HCT116 (cell line): ENCODE measurements at regions not wholly inside any gene's neighbourhood (a gene's known extent, or its start where the extent isn't known, plus 50 kb on each side); places are given as distances from the start of the nearest gene placed in this dataset.

Experiments used
- ATAC-seq: fragments of 200-7000 bp; cut with Tn5 transposase; 2 replicates; pipeline ENCODE4 v1.9.1; 2020; ENCODE audit warnings: mild to moderate bottlenecking, moderate library complexity
- BruUV-seq: library from RNA; stranded (reverse); fragments of 400-500 nt; replicated peaks from 2 replicates; lab custom pipeline; 2021; lab: Mats Ljungman, UMichigan
- CTCF ChIA-PET: fragments of 300-600 bp; sonication (Branson Sonifier 250); formaldehyde crosslinking; loops from one replicate; lab custom pipeline; 2021; ENCODE audit warnings: antibody characterized with exemption; lab: Charles Lee
- POLR2A ChIA-PET: fragments of 300-600, 350-600 bp; sonication (Branson Sonifier 250); formaldehyde crosslinking; loops from one replicate; lab custom pipeline; 2021; ENCODE audit warnings: antibody characterized with exemption; lab: Charles Lee
- RAD21 ChIA-PET, 2 experiments: fragments of 300-600 bp; sonication (Branson Sonifier 250); formaldehyde crosslinking; loops; one replicate each; lab custom pipeline; 2023; ENCODE audit warnings: low total read pairs in 2 of 2; ENCODE audit not compliant: uncharacterized antibody in 2 of 2, unreplicated experiment in 2 of 2, low non-redundant PET in 1 of 2; lab: Charles Lee
- DNase-seq: peaks from one replicate; pipeline ENCODE4 v3.0.0-alpha.2; 2010; ENCODE audit warnings: low read depth, low spot score
- H2AFZ ChIP-seq: fragments of 200-600 bp; shearing (Covaris generic), sonication (generic); 2 replicates; pipeline ENCODE4 v1.6.1; 2017; ENCODE audit warnings: low read depth, mixed run types, mixed read lengths, antibody characterized with exemption, low read length; ENCODE audit not compliant: poor library complexity, severe bottlenecking
- H3K27ac ChIP-seq: 2 replicates; pipeline ENCODE4 v1.5.1; 2012; ENCODE audit warnings: low read depth, low read length
- H3K27me3 ChIP-seq: fragments of 200-600 bp; sonication (generic); 2 replicates; pipeline ENCODE4 v1.6.1; 2016; ENCODE audit warnings: mixed run types, low read length, mixed read lengths; ENCODE audit not compliant: insufficient read depth
- H3K36me3 ChIP-seq, 2 experiments: fragments of 200-500 bp in 1 of 2; fragments of 200-600 bp in 1 of 2; sonication (Bioruptor generic) in 1 of 2; sonication (generic) in 1 of 2; 2 replicates each; pipeline versions ENCODE4 v1.5.1 to v1.6.1; 2014 to 2016; ENCODE audit warnings: low read length in 2 of 2, inconsistent platforms in 1 of 2, mixed read lengths in 1 of 2, mixed run types in 1 of 2; ENCODE audit not compliant: insufficient read depth in 2 of 2, control insufficient read depth in 1 of 2
- H3K4me1 ChIP-seq, 2 experiments: fragments of 200-600 bp in 1 of 2; sonication (generic) in 1 of 2; 2 replicates each; pipeline versions ENCODE4 v1.5.1 to v1.6.1; 2012 to 2017; ENCODE audit warnings: low read length in 2 of 2, inconsistent platforms in 1 of 2, mild to moderate bottlenecking in 1 of 2, mixed read lengths in 1 of 2, mixed run types in 1 of 2, moderate library complexity in 1 of 2; ENCODE audit not compliant: insufficient read depth in 2 of 2, control insufficient read depth in 1 of 2
- H3K4me2 ChIP-seq: fragments of 200-600 bp; sonication (generic); 2 replicates; pipeline ENCODE4 v1.6.1; 2017; ENCODE audit warnings: mixed run types, low read length, mixed read lengths
- H3K4me3 ChIP-seq, 2 experiments: fragments of 200-600 bp in 1 of 2; sonication (generic) in 1 of 2; replicated peaks in 1 of 2; 2 replicates each; pipeline ENCODE4 v1.5.1; 2011 to 2016; ENCODE audit warnings: low read length in 2 of 2, control low read depth in 1 of 2, low read depth in 1 of 2, mild to moderate bottlenecking in 1 of 2, mixed read lengths in 1 of 2, mixed run types in 1 of 2
- H3K79me2 ChIP-seq: fragments of 200-600 bp; sonication (generic); 2 replicates; pipeline ENCODE4 v1.6.1; 2017; ENCODE audit warnings: mild to moderate bottlenecking, mixed run types, low read length, moderate library complexity, mixed read lengths; ENCODE audit not compliant: insufficient read depth
- H3K9ac ChIP-seq: fragments of 200-600 bp; sonication (generic); 2 replicates; pipeline ENCODE4 v1.6.1; 2016; ENCODE audit warnings: low read length, mixed read lengths
- H3K9me2 ChIP-seq: fragments of 200-600 bp; sonication (generic), shearing (Covaris generic); 2 replicates; pipeline ENCODE4 v1.6.1; 2017; ENCODE audit warnings: mixed run types, mild to moderate bottlenecking, moderate library complexity; ENCODE audit not compliant: insufficient read depth
- H3K9me3 ChIP-seq, 2 experiments: fragments of 200-500 bp in 1 of 2; fragments of 200-600 bp in 1 of 2; sonication (Bioruptor generic) in 1 of 2; sonication (generic) in 1 of 2; 2 replicates each; pipeline ENCODE4 v1.6.1; 2014 to 2017; ENCODE audit warnings: low read length in 2 of 2, mixed read lengths in 2 of 2, inconsistent platforms in 1 of 2, low read depth in 1 of 2, mild to moderate bottlenecking in 1 of 2, mixed run types in 1 of 2, moderate library complexity in 1 of 2; ENCODE audit not compliant: control insufficient read depth in 1 of 2, insufficient read depth in 1 of 2
- H4K20me1 ChIP-seq: fragments of 200-600 bp; sonication (generic), shearing (Covaris generic); 2 replicates; pipeline ENCODE4 v1.6.1; 2017; ENCODE audit warnings: mixed run types, mild to moderate bottlenecking, moderate library complexity; ENCODE audit not compliant: insufficient read depth
- CBX3 ChIP-seq: IDR thresholded peaks from 2 replicates; pipeline ENCODE4 v1.6.1; 2012; ENCODE audit warnings: low read depth
- EGR1 ChIP-seq: IDR thresholded peaks from 2 replicates; pipeline ENCODE4 v1.6.1; 2012; ENCODE audit warnings: low read depth
- FOSL1 ChIP-seq: IDR thresholded peaks from 2 replicates; pipeline ENCODE4 v1.6.1; 2012; ENCODE audit warnings: low read depth
- POLR2A ChIP-seq: IDR thresholded peaks from 2 replicates; pipeline ENCODE4 v1.7.0; 2011; ENCODE audit warnings: borderline replicate concordance; ENCODE audit not compliant: insufficient read depth, insufficient read length; ENCODE audit errors: extremely low read depth
- RAD21 ChIP-seq: IDR thresholded peaks from 2 replicates; pipeline ENCODE4 v1.6.1; 2012; ENCODE audit warnings: low read depth, mild to moderate bottlenecking
- intact Hi-C: fragments of 100-400 bp; cut with micrococcal nuclease; formaldehyde crosslinking; loops from 2 replicates; pipeline ENCODE4 v1.10.0; 2022

DNA sequence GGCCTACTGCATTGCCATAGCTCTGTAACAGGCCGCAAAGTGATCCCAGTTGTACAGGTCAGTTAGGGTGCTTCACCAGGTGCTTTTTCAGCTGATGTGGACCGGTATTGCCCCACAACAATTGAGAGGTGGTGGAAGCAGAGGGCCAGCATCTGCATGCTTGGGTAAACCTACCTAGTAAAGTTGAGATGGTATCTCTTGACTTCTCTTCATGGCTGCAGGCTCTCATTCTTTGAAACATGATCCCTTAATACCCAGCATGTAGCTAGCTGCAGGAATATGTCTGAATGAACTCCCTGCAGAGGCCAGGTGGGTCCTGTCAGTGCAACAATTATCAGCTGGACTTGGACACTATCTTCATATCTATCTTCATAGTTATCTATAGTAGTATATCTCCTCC is 60.7 kb upstream of the CCDC6 start:
- Histone ChIP-seq H3K79me2 (no peaks in the 10 kb centered on the region), H3K4me2 (no peak overlapping the region), H3K27ac (no peak overlapping the region), H3K4me1 (peaks cover 34 to 39% of the 10 kb centered on the region in 2 experiments), H3K9me3 (no peaks in the 10 kb centered on the region), H3K4me3 (no peak overlapping the region), H3K9ac (no peak overlapping the region), H3K27me3 (no peaks in the 10 kb centered on the region), H3K36me3 (no peaks in the 10 kb centered on the region), H2AFZ (no peak overlapping the region), H4K20me1 (no peaks in the 10 kb centered on the region), H3K9me2 (no peaks in the 10 kb centered on the region; the same call in 1 of the 2 replicates)
- ChIA-PET CTCF (interaction anchor here (0.8 kb wide), 1 partner anchor 102 kb away, joined by 4 read pairs; no protein-coding TSS in a partner anchor), RAD21 (no interaction called here), POLR2A (no interaction called here)
- ATAC-seq: no peak
- no TSS peak for BruUV-seq
- intact Hi-C loops: loop anchor here (5.0 kb wide), 1 partner anchor 60 kb away; the partner anchor contains the start of gene CCDC6
- TF ChIP-seq FOSL1 (no peak), RAD21 (no peak), CBX3 (no peak), POLR2A (no peak), EGR1 (no peak)
- no peak for DNase-seq

DNA sequence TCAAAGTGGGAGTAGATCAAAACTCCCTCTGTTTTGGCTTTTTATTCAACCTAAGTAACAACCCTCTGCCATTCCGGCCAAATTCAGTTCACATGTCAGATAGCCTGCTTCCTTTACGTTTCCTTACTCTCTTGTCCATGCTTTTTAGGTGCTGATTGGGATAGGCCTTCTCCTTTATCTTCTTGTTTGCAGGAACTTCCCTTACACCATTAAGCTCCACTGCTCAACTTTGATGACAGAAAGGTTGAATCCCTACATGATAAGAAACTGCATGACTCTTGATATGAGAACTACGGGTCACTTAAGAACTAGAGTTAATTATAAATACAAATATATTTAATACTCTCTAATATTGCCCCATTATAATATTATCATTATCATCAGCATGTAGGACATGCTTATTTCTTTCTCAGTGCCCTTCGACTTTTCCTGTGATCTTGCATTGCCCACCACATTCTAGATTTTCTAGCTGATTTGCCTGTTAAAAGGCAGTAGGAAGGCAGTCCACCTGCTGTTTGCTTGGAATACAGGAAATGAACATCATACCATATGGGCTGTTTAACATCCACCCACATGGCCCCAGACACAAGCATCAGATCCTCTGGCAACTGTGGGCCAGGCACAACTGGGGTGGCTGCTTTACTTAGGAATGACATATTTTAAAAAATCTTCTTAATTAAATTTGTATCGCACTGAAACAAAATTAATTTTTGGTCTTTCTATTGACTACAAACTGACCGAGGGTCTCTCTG is 59.7 kb upstream of the CCDC6 start:
- TF ChIP-seq EGR1 (no peak), FOSL1 (no peak)
- TF ChIP-seq, all 23 proteins: peak for 0
- BruUV-seq: no TSS peak
- Histone ChIP-seq H3K27me3 (no peaks in the 10 kb centered on the region), H2AFZ (peak overlapping the region; percentile 90), H3K9ac (0 out of 2 replicates have a peak overlapping the region, but pooled peaks have one; percentile 5), H3K79me2 (no peaks in the 10 kb centered on the region), H3K27ac (peak overlapping the region; percentile 59), H3K4me3 (peak overlapping the region in 1 of 2 experiments; percentile 43; a peak in 2 of 4 replicates), H4K20me1 (no peaks in the 10 kb centered on the region), H3K4me1 (peaks cover 30 to 31% of the 10 kb centered on the region in 2 experiments), H3K9me3 (no peaks in the 10 kb centered on the region), H3K9me2 (no peaks in the 10 kb centered on the region; the same call in 1 of the 2 replicates), H3K4me2 (peak overlapping the region; percentile 79), H3K36me3 (no peaks in the 10 kb centered on the region)
- intact Hi-C loops: loop anchor here (5.0 kb wide), 1 partner anchor 59 kb away; the partner anchor contains the start of gene CCDC6
- POLR2A ChIA-PET: no interaction called here
- no peak for ATAC-seq
- RAD21 ChIA-PET: no interaction called here
- no peak for DNase-seq
- CTCF ChIA-PET: no interaction called here
